Osteoblast (primary cell): ENCODE measurements at regions not wholly inside any gene's neighbourhood (a gene's known extent, or its start where the extent isn't known, plus 50 kb on each side); places are given as distances from the start of the nearest gene placed in this dataset.

Source experiments
- DNase-seq: peaks from one replicate; pipeline ENCODE4 v3.0.0; 2011; ENCODE audit warnings: low spot score, mixed read lengths; ENCODE audit not compliant: insufficient read length; ENCODE audit errors: missing footprints
- H2AFZ ChIP-seq: 2 replicates; pipeline ENCODE4 v1.6.0; 2011; ENCODE audit warnings: mild to moderate bottlenecking, low read length
- H3K27ac ChIP-seq: 2 replicates; pipeline ENCODE4 v1.5.1; 2011; ENCODE audit warnings: mild to moderate bottlenecking, low read depth, low read length, moderate library complexity
- H3K27me3 ChIP-seq: 2 replicates; pipeline ENCODE4 v1.6.0; 2012; ENCODE audit warnings: mild to moderate bottlenecking, control low read depth, inconsistent platforms, low read length, moderate library complexity; ENCODE audit not compliant: insufficient read depth
- H3K36me3 ChIP-seq: 2 replicates; pipeline ENCODE4 v1.5.1; 2011; ENCODE audit warnings: mild to moderate bottlenecking, low read length, control low read depth, moderate library complexity; ENCODE audit not compliant: insufficient read depth
- H3K4me1 ChIP-seq: 2 replicates; pipeline ENCODE4 v1.5.1; 2011; ENCODE audit warnings: mild to moderate bottlenecking, low read length, control low read depth, moderate library complexity; ENCODE audit not compliant: insufficient read depth
- H3K4me2 ChIP-seq: 2 replicates; pipeline ENCODE4 v1.6.0; 2011; ENCODE audit warnings: mild to moderate bottlenecking, low read length; ENCODE audit not compliant: insufficient read depth
- H3K4me3 ChIP-seq: fragments of 200-600 bp; sonication (generic); 3 replicates; pipeline ENCODE4 v1.5.1; 2012; ENCODE audit warnings: mild to moderate bottlenecking, low read length, inconsistent platforms; ENCODE audit not compliant: insufficient read depth
- H3K79me2 ChIP-seq: 2 replicates; pipeline ENCODE4 v1.6.0; 2012; ENCODE audit warnings: mild to moderate bottlenecking, low read length, control low read depth, inconsistent platforms; ENCODE audit not compliant: insufficient read depth
- H3K9me3 ChIP-seq: 2 replicates; pipeline ENCODE4 v1.5.1; 2011; ENCODE audit warnings: low read depth, low read length, control low read depth
- H4K20me1 ChIP-seq: 2 replicates; pipeline ENCODE4 v1.6.0; 2012; ENCODE audit warnings: mild to moderate bottlenecking, low read length, control low read depth; ENCODE audit not compliant: insufficient read depth
- CTCF ChIP-seq: IDR thresholded peaks from 2 replicates; pipeline ENCODE4 v1.5.1; 2011; ENCODE audit warnings: mild to moderate bottlenecking, low read depth, low read length, moderate library complexity; ENCODE audit errors: extremely low read depth

GRCh38 chr4:122973465-122973864 lies 51.1 kb upstream of the NUDT6 start:
- Histone ChIP-seq H3K9me3 (peaks cover 6% of the 10 kb centered on the region), H3K79me2 (no peaks in the 10 kb centered on the region), H3K36me3 (peaks cover 9% of the 10 kb centered on the region), H3K27me3 (no peaks in the 10 kb centered on the region), H4K20me1 (no peaks in the 10 kb centered on the region), H2AFZ (no peak overlapping the region), H3K27ac (no peak overlapping the region), H3K4me2 (no peak overlapping the region), H3K4me3 (no peak overlapping the region), H3K4me1 (peaks cover 4% of the 10 kb centered on the region)
- TF ChIP-seq CTCF, result no peak
- DNase-seq, result no peak

DNA sequence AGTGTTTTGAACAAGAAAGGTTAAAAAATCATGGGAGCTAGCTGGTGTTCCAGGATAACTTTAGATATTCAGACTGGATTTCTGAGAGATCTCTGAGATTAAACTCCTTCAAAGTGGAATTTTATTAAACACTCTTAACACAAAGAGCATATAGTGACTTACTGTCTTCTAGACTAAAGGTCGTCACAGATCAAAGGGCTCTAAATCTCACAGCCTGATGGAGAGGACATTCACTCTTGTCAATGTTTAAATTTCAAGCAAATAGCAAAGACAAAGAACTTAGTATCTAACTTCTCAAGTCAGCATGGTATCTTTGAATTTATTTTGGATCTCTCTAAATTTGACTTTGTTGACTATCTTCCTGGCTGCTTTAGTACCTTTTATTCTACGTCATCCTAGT lies 53.7 kb upstream of the NUDT6 start:
- no peak overlapping the region for H3K4me3 ChIP-seq
- H3K36me3 ChIP-seq, result peaks cover 8% of the 10 kb centered on the region
- H2AFZ ChIP-seq, result no peak overlapping the region
- no peak for TF ChIP-seq CTCF
- H3K4me2 ChIP-seq, result no peak overlapping the region
- no peak overlapping the region for H3K27ac ChIP-seq
- H3K9me3 ChIP-seq, result peaks cover 6% of the 10 kb centered on the region
- H3K27me3 ChIP-seq, result no peaks in the 10 kb centered on the region
- H3K79me2 ChIP-seq, result no peaks in the 10 kb centered on the region
- DNase-seq, result no peak
- no peaks in the 10 kb centered on the region for H3K4me1 ChIP-seq
- no peaks in the 10 kb centered on the region for H4K20me1 ChIP-seq

DNA sequence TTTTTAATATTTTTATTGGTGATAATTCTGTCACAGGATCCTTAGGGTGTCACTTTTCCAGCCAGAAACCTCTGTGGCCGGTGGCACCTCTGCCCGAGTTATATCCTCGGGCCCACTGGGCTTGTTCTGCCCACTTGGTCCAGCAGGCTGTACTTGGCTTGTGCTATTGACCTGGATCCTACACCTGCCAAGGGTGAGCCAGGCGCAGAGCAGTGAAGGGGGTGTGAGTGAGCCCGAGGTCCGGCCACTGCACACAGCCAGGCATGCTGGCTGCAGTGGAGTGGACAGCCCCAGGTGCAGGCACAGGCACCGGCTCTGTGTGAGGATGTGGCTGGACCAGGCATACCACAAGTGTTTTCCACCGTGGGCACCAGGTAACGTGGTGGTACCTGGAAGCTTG lies 54.7 kb upstream of the NUDT6 start:
- peaks cover 8% of the 10 kb centered on the region for H3K36me3 ChIP-seq
- H3K79me2 ChIP-seq, result no peaks in the 10 kb centered on the region
- H2AFZ ChIP-seq, result no peak overlapping the region
- no peaks in the 10 kb centered on the region for H3K4me1 ChIP-seq
- no peak for TF ChIP-seq CTCF
- H4K20me1 ChIP-seq, result no peaks in the 10 kb centered on the region
- H3K4me3 ChIP-seq, result no peak overlapping the region
- no peak overlapping the region for H3K27ac ChIP-seq
- no peak for DNase-seq
- H3K4me2 ChIP-seq, result no peak overlapping the region
- H3K9me3 ChIP-seq, result peaks cover 6% of the 10 kb centered on the region
- H3K27me3 ChIP-seq, result no peaks in the 10 kb centered on the region

DNA sequence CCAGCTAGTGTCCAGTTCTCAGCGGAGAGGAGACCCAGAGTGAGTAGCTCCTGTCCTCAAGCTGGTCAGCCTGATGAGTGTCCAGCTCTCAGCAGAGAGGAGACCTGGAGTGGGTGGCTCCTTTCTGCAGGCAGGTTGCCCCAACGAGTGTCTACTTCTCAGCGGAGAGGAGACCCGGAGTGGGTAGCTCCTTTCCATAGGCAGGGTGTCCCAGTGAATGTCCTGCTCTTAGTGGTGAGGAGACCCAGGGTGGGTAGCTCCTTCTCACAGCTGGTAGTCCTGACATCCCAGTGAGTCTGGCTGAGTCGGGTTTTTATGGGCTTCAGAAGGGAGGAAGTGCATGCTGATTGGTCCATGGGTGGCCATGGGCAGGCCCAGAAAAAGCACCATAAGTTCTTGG lies 55.7 kb upstream of the NUDT6 start:
- no peak overlapping the region for H2AFZ ChIP-seq
- no peak overlapping the region for H3K4me3 ChIP-seq
- TF ChIP-seq CTCF, result no peak
- H3K79me2 ChIP-seq, result no peaks in the 10 kb centered on the region
- no peaks in the 10 kb centered on the region for H4K20me1 ChIP-seq
- no peaks in the 10 kb centered on the region for H3K4me1 ChIP-seq
- peaks cover 8% of the 10 kb centered on the region for H3K36me3 ChIP-seq
- H3K9me3 ChIP-seq, result peaks cover 6% of the 10 kb centered on the region
- H3K4me2 ChIP-seq, result no peak overlapping the region
- DNase-seq, result no peak
- no peak overlapping the region for H3K27ac ChIP-seq
- H3K27me3 ChIP-seq, result no peaks in the 10 kb centered on the region
